ENCODE measurements at regions not wholly inside any gene's neighbourhood (a gene's known extent, or its start where the extent isn't known, plus 50 kb on each side); places are given as distances from the start of the nearest gene placed in this dataset.

- no peaks in the 10 kb centered on the region for H3K9me3 ChIP-seq
- DNase-seq: no peak
- no peaks in the 10 kb centered on the region for H3K4me1 ChIP-seq
- no peaks in the 10 kb centered on the region for H3K27me3 ChIP-seq
- no peaks in the 10 kb centered on the region for H3K36me3 ChIP-seq (ENCODE audit: low read depth, missing control alignments)
- TF ChIP-seq CTCF (IDR thresholded peaks at IDR 0.05): no peak
- no peak for TF ChIP-seq POLR2A (IDR thresholded peaks at IDR 0.05)
- intact Hi-C loops (cut with DNase I; ENCODE audit: low total_unique reads): no loop called here
- H3K27ac ChIP-seq: no peak overlapping the region
- no peak overlapping the region for H3K4me3 ChIP-seq
- WGBS, 2 donors: 71 to 95% methylated on average over 1 of the region's 1 CpG
Observed at GRCh38 chr2:149781263-149781808, 193.8 kb upstream of the MMADHC start.

GRCh38 chr2:149773006-149773405 is 185.4 kb upstream of the MMADHC start:
- 75 to 78% methylated on average over 1 of the region's 1 CpG for WGBS, 2 donors
- H3K9me3 ChIP-seq: no peaks in the 10 kb centered on the region
- no peak overlapping the region for H3K4me3 ChIP-seq
- no peaks in the 10 kb centered on the region for H3K4me1 ChIP-seq
- TF ChIP-seq POLR2A (IDR thresholded peaks at IDR 0.05) (no peak), CTCF (IDR thresholded peaks at IDR 0.05) (no peak)
- no peaks in the 10 kb centered on the region for H3K27me3 ChIP-seq
- intact Hi-C loops (cut with DNase I; ENCODE audit: low total_unique reads): no loop called here
- DNase-seq: no peak
- no peak overlapping the region for H3K27ac ChIP-seq
- H3K36me3 ChIP-seq (ENCODE audit: low read depth, missing control alignments): no peaks in the 10 kb centered on the region

- DNase-seq: no peak
- 39 to 41% methylated on average over 1 of the region's 1 CpG for WGBS, 2 donors
- H3K36me3 ChIP-seq (ENCODE audit: low read depth, missing control alignments): no peaks in the 10 kb centered on the region
- H3K4me1 ChIP-seq: no peaks in the 10 kb centered on the region
- no peak overlapping the region for H3K27ac ChIP-seq
- intact Hi-C loops (cut with DNase I; ENCODE audit: low total_unique reads): no loop called here
- no peak for TF ChIP-seq POLR2A (IDR thresholded peaks at IDR 0.05)
- no peak for TF ChIP-seq CTCF (IDR thresholded peaks at IDR 0.05)
- H3K4me3 ChIP-seq: no peak overlapping the region
- H3K9me3 ChIP-seq: no peaks in the 10 kb centered on the region
- H3K27me3 ChIP-seq: no peaks in the 10 kb centered on the region
Observed at GRCh38 chr2:149768320-149768799, 180.8 kb upstream of the MMADHC start.

- DNase-seq: peak; percentile 16
- intact Hi-C loops (cut with DNase I; ENCODE audit: low total_unique reads): no loop called here
- Histone ChIP-seq H3K4me3 (no peak overlapping the region), H3K36me3 (ENCODE audit: low read depth, missing control alignments) (no peaks in the 10 kb centered on the region), H3K27me3 (no peaks in the 10 kb centered on the region), H3K27ac (no peak overlapping the region), H3K4me1 (no peaks in the 10 kb centered on the region), H3K9me3 (no peaks in the 10 kb centered on the region)
- no peak for TF ChIP-seq CTCF (IDR thresholded peaks at IDR 0.05)
- WGBS, 2 donors: 42 to 53% methylated on average over 3 of the region's 3 CpGs
Observed at GRCh38 chr2:149767516-149767974, 180.0 kb upstream of the MMADHC start.

- no peaks in the 10 kb centered on the region for H3K27me3 ChIP-seq
- no peak overlapping the region for H3K4me3 ChIP-seq
- intact Hi-C loops (cut with DNase I; ENCODE audit: low total_unique reads): no loop called here
- no peaks in the 10 kb centered on the region for H3K36me3 ChIP-seq (ENCODE audit: low read depth, missing control alignments)
- H3K9me3 ChIP-seq: no peaks in the 10 kb centered on the region
- TF ChIP-seq POLR2A (IDR thresholded peaks at IDR 0.05) (no peak), CTCF (IDR thresholded peaks at IDR 0.05) (no peak)
- H3K4me1 ChIP-seq: no peaks in the 10 kb centered on the region
- DNase-seq: no peak
- H3K27ac ChIP-seq: no peak overlapping the region
Observed at GRCh38 chr2:149766339-149766738, 178.8 kb upstream of the MMADHC start.
